Suprapubic skin (tissue), 4 donors: ENCODE measurements at regions not wholly inside any gene's neighbourhood (a gene's known extent, or its start where the extent isn't known, plus 50 kb on each side); places are given as distances from the start of the nearest gene placed in this dataset.
A peak's percentile ranks its signal among the peaks of the same experiment; 100 is the strongest.
"Not testable (repeated sequence)": the region's sequence is repeated elsewhere in the genome, so short reads cannot be mapped to it uniquely, and the experiment has no call there.

Experiments
- DNase-seq, 2 donors: peaks; one replicate each; pipeline ENCODE4 v3.0.0-alpha.2; 2019; ENCODE audit warnings: low spot score in 2 of 2
- H3K27ac ChIP-seq: fragments of 200-600 bp; sonication (generic); one replicate; pipeline ENCODE4 v1.5.1; 2019
- H3K27me3 ChIP-seq: fragments of 200-600 bp; sonication (generic); one replicate; pipeline ENCODE4 v1.5.1; 2019
- H3K36me3 ChIP-seq: fragments of 200-600 bp; sonication (generic); one replicate; pipeline ENCODE4 v1.5.1; 2019
- H3K4me1 ChIP-seq: fragments of 200-600 bp; sonication (generic); one replicate; pipeline ENCODE4 v1.5.1; 2019
- H3K4me3 ChIP-seq: fragments of 200-600 bp; sonication (generic); one replicate; pipeline ENCODE4 v1.5.1; 2019; ENCODE audit warnings: mild to moderate bottlenecking
- H3K9me3 ChIP-seq: fragments of 200-600 bp; sonication (generic); one replicate; pipeline ENCODE4 v1.5.1; 2019
- EP300 ChIP-seq: sonication (generic); formaldehyde crosslinking; IDR thresholded peaks from one replicate; pipeline ENCODE4 v1.6.1; 2017; ENCODE audit warnings: antibody characterized with exemption
- POLR2A ChIP-seq, 2 donors: fragments of 450-650 bp; IDR thresholded peaks; one replicate each; pipeline ENCODE4 v1.6.1; 2017; ENCODE audit warnings: antibody characterized with exemption in 2 of 2, mild to moderate bottlenecking in 2 of 2, moderate library complexity in 2 of 2
- POLR2AphosphoS5 ChIP-seq, 3 donors: sonication (generic); formaldehyde crosslinking; IDR thresholded peaks; one replicate each; pipeline ENCODE4 v1.6.1; 2017; ENCODE audit warnings: antibody characterized with exemption in 3 of 3
- WGBS: methylation state at CpG from one replicate; pipeline ENCODE4 v1.1.5; 2018; 5-methylcytosine and 5-hydroxymethylcytosine counted together
- TF ChIP-seq, protein P1 (sequence below), 2 donors: fragments of 200-600 bp in 1 of 2; fragments of 450-650 bp in 1 of 2; sonication (generic) in 1 of 2; IDR thresholded peaks; one replicate each; pipeline ENCODE4 v1.5.1; 2016 to 2019; ENCODE audit warnings: antibody characterized with exemption in 2 of 2, mild to moderate bottlenecking in 1 of 2, moderate library complexity in 1 of 2

DNA sequence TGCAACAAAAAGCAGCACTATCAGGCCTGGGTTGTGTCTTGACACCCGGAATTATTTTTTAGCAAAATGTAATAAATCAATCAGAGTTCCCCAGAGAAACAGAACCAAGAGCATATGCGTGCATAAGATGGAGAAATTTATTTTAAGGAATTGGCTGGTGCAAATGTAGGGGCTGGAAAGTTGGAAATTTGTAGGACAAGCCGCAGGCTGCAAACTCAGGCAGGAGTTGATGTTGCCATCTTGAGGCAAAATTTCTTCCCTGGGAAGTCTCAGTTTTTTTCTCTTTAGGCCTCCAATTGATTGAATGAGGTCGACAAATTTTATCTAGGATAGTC, 158.9 kb upstream of the FAM20A start:
- no peak for DNase-seq
- WGBS: 45% methylated on average over 4 of the region's 4 CpGs

GRCh38 chr17:68759343-68760140, 158.4 kb upstream of the FAM20A start:
- WGBS: 2% methylated on average over 12 of the region's 12 CpGs
- peak; percentile 88 to 94 for DNase-seq
- no peaks in the 10 kb centered on the region for H3K9me3 ChIP-seq
- peak overlapping the region; percentile 44 for H3K4me3 ChIP-seq
- peak overlapping the region; percentile 84 for H3K27ac ChIP-seq
- no peaks in the 10 kb centered on the region for H3K27me3 ChIP-seq
- no peaks in the 10 kb centered on the region for H3K36me3 ChIP-seq
- TF ChIP-seq, protein P1, sequence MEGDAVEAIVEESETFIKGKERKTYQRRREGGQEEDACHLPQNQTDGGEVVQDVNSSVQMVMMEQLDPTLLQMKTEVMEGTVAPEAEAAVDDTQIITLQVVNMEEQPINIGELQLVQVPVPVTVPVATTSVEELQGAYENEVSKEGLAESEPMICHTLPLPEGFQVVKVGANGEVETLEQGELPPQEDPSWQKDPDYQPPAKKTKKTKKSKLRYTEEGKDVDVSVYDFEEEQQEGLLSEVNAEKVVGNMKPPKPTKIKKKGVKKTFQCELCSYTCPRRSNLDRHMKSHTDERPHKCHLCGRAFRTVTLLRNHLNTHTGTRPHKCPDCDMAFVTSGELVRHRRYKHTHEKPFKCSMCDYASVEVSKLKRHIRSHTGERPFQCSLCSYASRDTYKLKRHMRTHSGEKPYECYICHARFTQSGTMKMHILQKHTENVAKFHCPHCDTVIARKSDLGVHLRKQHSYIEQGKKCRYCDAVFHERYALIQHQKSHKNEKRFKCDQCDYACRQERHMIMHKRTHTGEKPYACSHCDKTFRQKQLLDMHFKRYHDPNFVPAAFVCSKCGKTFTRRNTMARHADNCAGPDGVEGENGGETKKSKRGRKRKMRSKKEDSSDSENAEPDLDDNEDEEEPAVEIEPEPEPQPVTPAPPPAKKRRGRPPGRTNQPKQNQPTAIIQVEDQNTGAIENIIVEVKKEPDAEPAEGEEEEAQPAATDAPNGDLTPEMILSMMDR (IDR thresholded peaks at IDR 0.05): peak; percentile 84 to 91
- no peak for TF ChIP-seq EP300
- TF ChIP-seq POLR2A (IDR thresholded peaks at IDR 0.05): no peak
- TF ChIP-seq POLR2AphosphoS5 (IDR thresholded peaks at IDR 0.05): peak in 1 of 3 donors; percentile 22
- H3K4me1 ChIP-seq: peaks cover 10% of the 10 kb centered on the region

More for the DNA sequence above, 158.9 kb upstream of the FAM20A start:
- Histone ChIP-seq H3K4me3 (no peak overlapping the region), H3K4me1 (peaks cover 10% of the 10 kb centered on the region), H3K9me3 (no peaks in the 10 kb centered on the region), H3K36me3 (no peaks in the 10 kb centered on the region), H3K27ac (no peak overlapping the region), H3K27me3 (no peaks in the 10 kb centered on the region)
- TF ChIP-seq, protein P1 (IDR thresholded peaks at IDR 0.05): no peak
- TF ChIP-seq EP300 (no peak), POLR2AphosphoS5 (IDR thresholded peaks at IDR 0.05) (no peak), POLR2A (IDR thresholded peaks at IDR 0.05) (no peak)

GRCh38 chr17:68759002-68759342, 157.8 kb upstream of the FAM20A start:
- no peaks in the 10 kb centered on the region for H3K9me3 ChIP-seq
- peaks cover 10% of the 10 kb centered on the region for H3K4me1 ChIP-seq
- DNase-seq: no peak
- TF ChIP-seq, protein P1 (IDR thresholded peaks at IDR 0.05): no peak
- no peak for TF ChIP-seq POLR2A (IDR thresholded peaks at IDR 0.05)
- TF ChIP-seq EP300: no peak
- no peak for TF ChIP-seq POLR2AphosphoS5 (IDR thresholded peaks at IDR 0.05)
- H3K36me3 ChIP-seq: no peaks in the 10 kb centered on the region
- H3K27me3 ChIP-seq: no peaks in the 10 kb centered on the region
- WGBS: 68% methylated on average over 6 of the region's 6 CpGs
- peak overlapping the region; percentile 84 for H3K27ac ChIP-seq
- H3K4me3 ChIP-seq: no peak overlapping the region

GRCh38 chr17:68757866-68758757, 156.9 kb upstream of the FAM20A start:
- not testable (repeated sequence) for H3K9me3 ChIP-seq, H3K4me3 ChIP-seq, H3K36me3 ChIP-seq, H3K27ac ChIP-seq, DNase-seq, H3K27me3 ChIP-seq
- 92% methylated on average over 2 of the region's 2 CpGs for WGBS
- H3K4me1 ChIP-seq: peaks cover 10% of the 10 kb centered on the region

GRCh38 chr17:68753985-68754769, 153.0 kb upstream of the FAM20A start:
- Histone ChIP-seq H3K27ac (no peak overlapping the region), H3K9me3 (no peaks in the 10 kb centered on the region), H3K4me1 (peaks cover 4% of the 10 kb centered on the region), H3K4me3 (no peak overlapping the region), H3K36me3 (no peaks in the 10 kb centered on the region), H3K27me3 (no peaks in the 10 kb centered on the region)
- no peak for TF ChIP-seq EP300
- TF ChIP-seq POLR2AphosphoS5 (IDR thresholded peaks at IDR 0.05): no peak
- no peak for TF ChIP-seq POLR2A (IDR thresholded peaks at IDR 0.05)
- TF ChIP-seq, protein P1 (IDR thresholded peaks at IDR 0.05): no peak
- WGBS: 91% methylated on average over 9 of the region's 9 CpGs
- DNase-seq: no peak
